A673 (cell line): ENCODE measurements at regions not wholly inside any gene's neighbourhood (a gene's known extent, or its start where the extent isn't known, plus 50 kb on each side); places are given as distances from the start of the nearest gene placed in this dataset.
A peak's percentile ranks its signal among the peaks of the same experiment; 100 is the strongest.

Experiments used
- CTCF ChIP-seq: fragments of 300-800, 200-600 bp; sonication (generic); conservative IDR thresholded peaks from 2 replicates; pipeline ENCODE4 v1.5.1; 2017; ENCODE audit warnings: low read depth, mild to moderate bottlenecking, antibody characterized with exemption, low read length, moderate library complexity, mixed read lengths
- EZH2 ChIP-seq: fragments of 200-600 bp; sonication (generic); IDR thresholded peaks from 2 replicates; pipeline ENCODE4 v1.6.1; 2017; ENCODE audit warnings: borderline replicate concordance, low read depth, mild to moderate bottlenecking, mixed read lengths, antibody characterized with exemption, low read length; ENCODE audit not compliant: poor library complexity, severe bottlenecking

- TF ChIP-seq CTCF (peak; percentile 33; the same call in 1 of the 2 replicates), EZH2 (no peak)
Measured at GRCh38 chr3:29152379-29152778, 128.5 kb upstream of the RBMS3 start.
